RCC 7860 (cell line): ENCODE measurements at regions not wholly inside any gene's neighbourhood (a gene's known extent, or its start where the extent isn't known, plus 50 kb on each side); places are given as distances from the start of the nearest gene placed in this dataset.
A peak's percentile ranks its signal among the peaks of the same experiment; 100 is the strongest.
"Not testable (repeated sequence)": the region's sequence is repeated elsewhere in the genome, so short reads cannot be mapped to it uniquely, and the experiment has no call there.

ENCODE experiments used
- DNase-seq: peaks from one replicate; pipeline ENCODE4 v3.0.0-alpha.2; 2015; ENCODE audit warnings: low spot score
- FAIRE-seq: peaks from 2 replicates; lab custom pipeline; 2012; peaks lifted over from hg19 to GRCh38; lab: Jason Lieb, UNC

- not testable (repeated sequence) for DNase-seq, FAIRE-seq
Observed at GRCh38 chr7:94808673-94809072, 98.7 kb upstream of the PPP1R9A start.

GRCh38 chr7:94810496-94810895 is 96.9 kb upstream of the PPP1R9A start:
- no peak for FAIRE-seq
- no peak for DNase-seq

- no peak for DNase-seq
- no peak for FAIRE-seq
Observed at GRCh38 chr7:94813917-94814316, 93.5 kb upstream of the PPP1R9A start.

GRCh38 chr7:94823947-94824346 is 83.4 kb upstream of the PPP1R9A start:
- DNase-seq = peak; percentile 88
- peak; percentile 89 for FAIRE-seq

- FAIRE-seq (no peak), DNase-seq (no peak)
Observed at GRCh38 chr7:94829987-94830386, 77.4 kb upstream of the PPP1R9A start.

GRCh38 chr7:94832051-94832450 is 75.3 kb upstream of the PPP1R9A start:
- no peak for DNase-seq

GRCh38 chr7:94834359-94834758 is 73.0 kb upstream of the PPP1R9A start:
- no peak for FAIRE-seq

More at GRCh38 chr7:94832051-94832450, 75.3 kb upstream of the PPP1R9A start:
- no peak for FAIRE-seq

GRCh38 chr7:94838717-94839116 is 68.7 kb upstream of the PPP1R9A start:
- FAIRE-seq = no peak
- DNase-seq = no peak

More at GRCh38 chr7:94834359-94834758, 73.0 kb upstream of the PPP1R9A start:
- DNase-seq = no peak

- DNase-seq (no peak), FAIRE-seq (no peak)
Observed at GRCh38 chr7:94843553-94843952, 63.8 kb upstream of the PPP1R9A start.

GRCh38 chr7:94848531-94848930 is 58.9 kb upstream of the PPP1R9A start:
- no peak for FAIRE-seq
- no peak for DNase-seq

GRCh38 chr7:94848992-94849576 is 58.3 kb upstream of the PPP1R9A start:
- no peak for DNase-seq
- FAIRE-seq = no peak

GRCh38 chr7:94849636-94850208 is 57.7 kb upstream of the PPP1R9A start:
- DNase-seq = no peak
- no peak for FAIRE-seq

GRCh38 chr7:94855589-94855988 is 51.8 kb upstream of the PPP1R9A start:
- no peak for FAIRE-seq
- no peak for DNase-seq

GRCh38 chr7:94856643-94857042 is 50.8 kb upstream of the PPP1R9A start:
- DNase-seq = no peak
- peak; percentile 16 for FAIRE-seq
